ENCODE measurements at regions not wholly inside any gene's neighbourhood (a gene's known extent, or its start where the extent isn't known, plus 50 kb on each side); places are given as distances from the start of the nearest gene placed in this dataset.

GRCh38 chr16:76976101-76976500 lies 214.9 kb upstream of the MON1B start:
- no TSS peak for BruUV-seq (replicated peaks)
- Histone ChIP-seq H3K27ac (ENCODE audit: low read depth, low read length, poor library complexity, severe bottlenecking) (no peak overlapping the region), H3K4me1 (ENCODE audit: insufficient read depth, low read length, poor library complexity, severe bottlenecking) (no peaks in the 10 kb centered on the region), H3K4me3 (ENCODE audit: low read depth, low read length, poor library complexity, severe bottlenecking) (no peak overlapping the region), H3K36me3 (ENCODE audit: insufficient read depth, low read length, poor library complexity, severe bottlenecking) (no peaks in the 10 kb centered on the region), H3K9me3 (ENCODE audit: low read depth, low read length, poor library complexity, severe bottlenecking) (no peaks in the 10 kb centered on the region), H3K27me3 (replicated peaks; ENCODE audit: insufficient read depth, low read depth, low read length, poor library complexity) (no peaks in the 10 kb centered on the region)
- CTCF ChIA-PET = no interaction called here
- intact Hi-C loops (cut with micrococcal nuclease; ENCODE audit: unreplicated experiment) = no loop called here
- no peak for DNase-seq (ENCODE audit: low spot score)
- POLR2A ChIA-PET (ENCODE audit: low non-redundant PET) = no interaction called here
- no peak for TF ChIP-seq EZH2 (IDR thresholded peaks at IDR 0.05; ENCODE audit: borderline replicate concordance, low read depth, low read length, poor library complexity, severe bottlenecking)
- TF ChIP-seq, protein P1, sequence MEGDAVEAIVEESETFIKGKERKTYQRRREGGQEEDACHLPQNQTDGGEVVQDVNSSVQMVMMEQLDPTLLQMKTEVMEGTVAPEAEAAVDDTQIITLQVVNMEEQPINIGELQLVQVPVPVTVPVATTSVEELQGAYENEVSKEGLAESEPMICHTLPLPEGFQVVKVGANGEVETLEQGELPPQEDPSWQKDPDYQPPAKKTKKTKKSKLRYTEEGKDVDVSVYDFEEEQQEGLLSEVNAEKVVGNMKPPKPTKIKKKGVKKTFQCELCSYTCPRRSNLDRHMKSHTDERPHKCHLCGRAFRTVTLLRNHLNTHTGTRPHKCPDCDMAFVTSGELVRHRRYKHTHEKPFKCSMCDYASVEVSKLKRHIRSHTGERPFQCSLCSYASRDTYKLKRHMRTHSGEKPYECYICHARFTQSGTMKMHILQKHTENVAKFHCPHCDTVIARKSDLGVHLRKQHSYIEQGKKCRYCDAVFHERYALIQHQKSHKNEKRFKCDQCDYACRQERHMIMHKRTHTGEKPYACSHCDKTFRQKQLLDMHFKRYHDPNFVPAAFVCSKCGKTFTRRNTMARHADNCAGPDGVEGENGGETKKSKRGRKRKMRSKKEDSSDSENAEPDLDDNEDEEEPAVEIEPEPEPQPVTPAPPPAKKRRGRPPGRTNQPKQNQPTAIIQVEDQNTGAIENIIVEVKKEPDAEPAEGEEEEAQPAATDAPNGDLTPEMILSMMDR (conservative IDR thresholded peaks at IDR 0.05; ENCODE audit: low read depth, low read length) = no peak

DNA sequence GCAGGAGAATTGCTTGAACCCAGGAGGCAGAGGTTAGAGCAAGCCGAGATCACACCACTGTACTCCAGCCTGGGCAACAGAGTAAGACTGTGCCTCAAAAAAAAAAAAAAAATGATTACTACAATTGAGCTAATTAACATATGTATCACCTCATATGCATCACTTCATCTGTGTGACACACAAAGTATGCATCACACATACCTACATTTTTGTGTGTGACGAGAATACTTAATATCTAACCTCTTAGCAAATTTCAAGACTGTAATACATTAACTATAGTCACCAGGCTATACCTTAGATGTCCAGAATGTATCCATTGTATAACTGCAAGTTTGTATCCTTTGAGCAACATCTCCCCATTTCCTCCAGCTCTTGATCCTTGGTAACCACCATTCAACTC lies 214.2 kb upstream of the MON1B start:
- BruUV-seq (replicated peaks) = no TSS peak
- no peaks in the 10 kb centered on the region for H3K27me3 ChIP-seq (replicated peaks; ENCODE audit: insufficient read depth, low read depth, low read length, poor library complexity)
- ChIA-PET POLR2A (ENCODE audit: low non-redundant PET) (no interaction called here), CTCF (no interaction called here)
- DNase-seq (ENCODE audit: low spot score) = no peak
- H3K27ac ChIP-seq (ENCODE audit: low read depth, low read length, poor library complexity, severe bottlenecking) = no peak overlapping the region
- H3K4me1 ChIP-seq (ENCODE audit: insufficient read depth, low read length, poor library complexity, severe bottlenecking) = no peaks in the 10 kb centered on the region
- no peaks in the 10 kb centered on the region for H3K36me3 ChIP-seq (ENCODE audit: insufficient read depth, low read length, poor library complexity, severe bottlenecking)
- intact Hi-C loops (cut with micrococcal nuclease; ENCODE audit: unreplicated experiment) = no loop called here
- no peaks in the 10 kb centered on the region for H3K9me3 ChIP-seq (ENCODE audit: low read depth, low read length, poor library complexity, severe bottlenecking)
- no peak for TF ChIP-seq EZH2 (IDR thresholded peaks at IDR 0.05; ENCODE audit: borderline replicate concordance, low read depth, low read length, poor library complexity, severe bottlenecking)
- TF ChIP-seq, protein P1 (conservative IDR thresholded peaks at IDR 0.05; ENCODE audit: low read depth, low read length) = no peak
- no peak overlapping the region for H3K4me3 ChIP-seq (ENCODE audit: low read depth, low read length, poor library complexity, severe bottlenecking)

DNA sequence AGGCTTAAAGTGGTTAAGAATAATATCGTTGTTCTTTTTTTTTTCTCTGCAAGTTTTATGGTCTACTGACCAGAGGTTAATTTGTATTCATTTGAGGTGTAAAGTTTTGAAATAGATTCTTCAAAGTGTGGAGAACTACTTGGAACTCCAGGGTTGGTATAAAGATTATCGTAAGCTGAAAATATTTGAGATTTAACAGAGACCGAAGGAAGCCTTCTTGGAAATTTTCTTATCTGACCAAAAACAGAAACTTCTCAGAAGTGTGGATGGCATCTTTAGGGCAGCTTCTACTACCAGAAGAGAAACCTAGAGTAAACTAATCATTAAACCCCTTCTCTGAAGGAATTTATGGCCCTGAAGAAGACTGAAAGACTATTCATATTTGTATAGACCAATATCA lies 206.8 kb upstream of the MON1B start:
- no peak for TF ChIP-seq EZH2 (IDR thresholded peaks at IDR 0.05; ENCODE audit: borderline replicate concordance, low read depth, low read length, poor library complexity, severe bottlenecking)
- TF ChIP-seq, protein P1 (conservative IDR thresholded peaks at IDR 0.05; ENCODE audit: low read depth, low read length) = no peak
- BruUV-seq (replicated peaks) = no TSS peak
- Histone ChIP-seq H3K36me3 (ENCODE audit: insufficient read depth, low read length, poor library complexity, severe bottlenecking) (no peaks in the 10 kb centered on the region), H3K9me3 (ENCODE audit: low read depth, low read length, poor library complexity, severe bottlenecking) (no peaks in the 10 kb centered on the region), H3K4me1 (ENCODE audit: insufficient read depth, low read length, poor library complexity, severe bottlenecking) (no peaks in the 10 kb centered on the region), H3K27me3 (replicated peaks; ENCODE audit: insufficient read depth, low read depth, low read length, poor library complexity) (peaks cover 16% of the 10 kb centered on the region), H3K27ac (ENCODE audit: low read depth, low read length, poor library complexity, severe bottlenecking) (no peak overlapping the region), H3K4me3 (ENCODE audit: low read depth, low read length, poor library complexity, severe bottlenecking) (no peak overlapping the region)
- ChIA-PET CTCF (no interaction called here), POLR2A (ENCODE audit: low non-redundant PET) (no interaction called here)
- no peak for DNase-seq (ENCODE audit: low spot score)
- intact Hi-C loops (cut with micrococcal nuclease; ENCODE audit: unreplicated experiment) = no loop called here
